AG10803 (cell line): ENCODE measurements at regions not wholly inside any gene's neighbourhood (a gene's known extent, or its start where the extent isn't known, plus 50 kb on each side); places are given as distances from the start of the nearest gene placed in this dataset.

Experiments
- DNase-seq: peaks from one replicate; pipeline ENCODE4 v3.0.0; 2010; ENCODE audit warnings: low read depth
- H3K4me3 ChIP-seq: 2 replicates; pipeline ENCODE4 v1.5.1; 2011; ENCODE audit warnings: mild to moderate bottlenecking, low read length, control low read depth
- CTCF ChIP-seq: conservative IDR thresholded peaks from 2 replicates; pipeline ENCODE4 v1.5.1; 2011; ENCODE audit warnings: mild to moderate bottlenecking, low read length, control low read depth, inconsistent platforms

- no peak for TF ChIP-seq CTCF
- H3K4me3 ChIP-seq, result no peak overlapping the region
- peak; percentile 50 for DNase-seq
Measured at GRCh38 chr1:244205171-244205570, 154.1 kb downstream of the ZBTB18 start.

DNA sequence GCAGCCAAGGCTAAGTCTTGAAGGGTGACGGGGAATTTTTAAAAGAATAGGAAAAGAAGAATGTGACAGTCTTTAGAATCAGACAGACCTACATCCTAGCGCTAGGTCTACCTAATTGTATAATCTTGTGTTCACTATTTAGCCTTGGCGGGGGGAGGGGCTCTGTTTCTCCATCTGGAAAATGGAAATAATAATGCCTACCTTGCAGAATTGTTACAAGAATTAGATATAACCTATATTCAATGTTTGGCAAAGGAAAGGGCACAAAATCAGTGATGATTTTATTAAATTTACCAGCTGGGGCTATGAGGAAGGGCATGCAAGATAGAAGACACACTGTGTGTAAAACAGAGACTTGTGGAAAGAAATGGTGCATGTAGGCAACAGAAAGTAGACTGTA lies 154.8 kb downstream of the ZBTB18 start:
- TF ChIP-seq CTCF, result no peak
- DNase-seq, result no peak
- H3K4me3 ChIP-seq, result no peak overlapping the region

- peak; percentile 73 for DNase-seq
- TF ChIP-seq CTCF, result no peak
- H3K4me3 ChIP-seq, result no peak overlapping the region
Measured at GRCh38 chr1:244207042-244207934, 156.2 kb downstream of the ZBTB18 start.

- peak; percentile 13 for DNase-seq
- H3K4me3 ChIP-seq, result no peak overlapping the region
- no peak for TF ChIP-seq CTCF
Measured at GRCh38 chr1:244207935-244208244, 156.8 kb downstream of the ZBTB18 start.

DNA sequence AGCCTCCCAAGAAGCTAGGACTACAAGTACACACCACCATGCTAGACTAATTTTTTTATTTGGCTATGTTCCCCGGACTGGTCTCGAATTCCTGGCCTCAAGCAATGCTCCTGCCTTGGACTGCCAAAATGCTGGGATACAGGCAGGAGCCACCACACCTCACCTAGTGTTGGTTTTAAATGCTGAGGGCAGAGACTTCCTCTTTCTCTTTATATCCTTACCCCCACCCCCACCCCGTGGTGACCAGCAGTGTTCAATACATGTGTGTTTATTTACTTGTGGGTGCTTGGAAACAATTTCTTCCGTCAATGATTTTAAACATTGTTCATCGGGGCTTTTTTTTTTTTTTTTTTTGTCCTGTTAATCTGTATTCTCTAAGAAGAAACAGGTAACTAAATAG lies 158.9 kb downstream of the ZBTB18 start:
- no peak for DNase-seq
- no peak for TF ChIP-seq CTCF
- no peak overlapping the region for H3K4me3 ChIP-seq

DNA sequence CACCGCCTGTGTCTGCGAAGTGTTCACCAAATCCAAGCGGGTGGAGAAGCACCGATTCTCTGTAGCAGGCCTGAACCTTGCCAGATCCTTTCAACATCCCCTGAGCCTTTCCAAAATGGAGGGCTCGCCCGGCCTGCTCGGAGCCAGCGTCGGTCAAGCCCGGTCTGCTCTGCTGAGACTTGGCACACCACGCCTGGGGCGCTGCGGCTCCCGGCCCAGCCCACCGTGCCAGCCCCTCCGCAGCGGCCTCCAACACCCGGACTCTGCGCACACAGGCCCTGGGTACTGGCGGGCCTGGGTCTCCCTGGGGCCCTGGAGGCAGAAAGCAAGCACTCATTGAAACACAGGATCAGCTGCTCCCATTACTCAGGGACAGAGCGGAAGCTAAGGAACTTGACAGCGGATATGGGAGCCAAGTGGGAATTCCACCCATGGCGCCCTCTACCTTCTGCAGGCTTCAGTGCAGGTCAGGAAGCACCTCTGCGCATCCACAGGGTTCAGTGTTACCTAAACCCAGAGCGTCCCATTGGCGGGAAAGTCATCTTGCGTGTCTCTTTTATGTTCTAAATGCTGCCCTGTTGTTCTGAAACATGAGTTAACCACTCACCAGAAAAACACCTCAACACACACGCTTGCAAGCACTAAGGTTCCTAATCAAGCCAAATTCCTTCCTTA lies 159.9 kb downstream of the ZBTB18 start:
- TF ChIP-seq CTCF, result peak; percentile 46
- no peak for DNase-seq
- no peak overlapping the region for H3K4me3 ChIP-seq

- no peak overlapping the region for H3K4me3 ChIP-seq
- DNase-seq, result peak; percentile 66
- TF ChIP-seq CTCF, result no peak
Measured at GRCh38 chr1:244211559-244211944, 160.5 kb downstream of the ZBTB18 start.
